Panc1 (cell line): ENCODE measurements at regions not wholly inside any gene's neighbourhood (a gene's known extent, or its start where the extent isn't known, plus 50 kb on each side); places are given as distances from the start of the nearest gene placed in this dataset.
"Not testable (repeated sequence)": the region's sequence is repeated elsewhere in the genome, so short reads cannot be mapped to it uniquely, and the experiment has no call there.

Experiments used
- ATAC-seq: fragments of 200-7000 bp; cut with Tn5 transposase; 2 replicates; pipeline ENCODE4 v1.9.1; 2020; ENCODE audit warnings: mild to moderate bottlenecking, moderate library complexity
- BruUV-seq: library from RNA; stranded (reverse); fragments of 400-500 nt; replicated peaks from 2 replicates; lab custom pipeline; 2021; lab: Mats Ljungman, UMichigan
- CTCF ChIA-PET: fragments of 300-600 bp; sonication (Branson Sonifier 250); formaldehyde crosslinking; loops from one replicate; lab custom pipeline; 2022; ENCODE audit warnings: antibody characterized with exemption; lab: Charles Lee
- POLR2A ChIA-PET: fragments of 300-600 bp; sonication (Branson Sonifier 250); formaldehyde crosslinking; loops from one replicate; lab custom pipeline; 2022; ENCODE audit warnings: antibody characterized with exemption; lab: Charles Lee
- DNase-seq: peaks from one replicate; pipeline ENCODE4 v3.0.0-alpha.2; 2010; ENCODE audit warnings: low read depth, low spot score
- H3K27ac ChIP-seq: 2 replicates; pipeline ENCODE4 v1.5.1; 2011; ENCODE audit warnings: mild to moderate bottlenecking, low read length, inconsistent platforms
- H3K27me3 ChIP-seq: fragments of 200-500 bp; sonication (Bioruptor generic); 2 replicates; pipeline ENCODE4 v1.6.0; 2014; ENCODE audit warnings: low read length, inconsistent platforms; ENCODE audit not compliant: control insufficient read depth, insufficient read depth
- H3K36me3 ChIP-seq: fragments of 200-500 bp; sonication (Bioruptor generic); 2 replicates; pipeline ENCODE4 v1.5.1; 2014; ENCODE audit warnings: inconsistent platforms, mild to moderate bottlenecking, low read length, moderate library complexity; ENCODE audit not compliant: control insufficient read depth, insufficient read depth
- H3K4me1 ChIP-seq: 2 replicates; pipeline ENCODE4 v1.5.1; 2011; ENCODE audit warnings: inconsistent platforms, mild to moderate bottlenecking, low read length, moderate library complexity; ENCODE audit not compliant: control insufficient read depth, insufficient read depth
- H3K4me3 ChIP-seq, 2 experiments: 2 replicates each; pipeline ENCODE4 v1.5.1; 2011 to 2012; ENCODE audit warnings: low read depth in 2 of 2, low read length in 2 of 2, mild to moderate bottlenecking in 2 of 2, inconsistent platforms in 1 of 2, moderate library complexity in 1 of 2
- H3K9me3 ChIP-seq: fragments of 200-500 bp; sonication (Bioruptor generic); 2 replicates; pipeline ENCODE4 v1.5.1; 2014; ENCODE audit warnings: low read depth, mild to moderate bottlenecking, inconsistent platforms, low read length, moderate library complexity; ENCODE audit not compliant: control insufficient read depth, insufficient read depth
- CTCF ChIP-seq: fragments of 450-650 bp; IDR thresholded peaks from 2 replicates; pipeline ENCODE4 v1.5.1; 2017; ENCODE audit warnings: mild to moderate bottlenecking
- POLR2AphosphoS5 ChIP-seq: IDR thresholded peaks from 2 replicates; pipeline ENCODE4 v1.6.1; 2012; ENCODE audit warnings: mild to moderate bottlenecking, low read depth, low read length, moderate library complexity
- REST ChIP-seq, 2 experiments: IDR thresholded peaks; 2 replicates each; pipeline ENCODE4 v1.6.1; 2011 to 2012; ENCODE audit warnings: low read depth in 2 of 2, control low read depth in 1 of 2, low read length in 1 of 2, mild to moderate bottlenecking in 1 of 2, moderate library complexity in 1 of 2; ENCODE audit not compliant: insufficient read depth in 1 of 2
- SIN3A ChIP-seq: IDR thresholded peaks from 2 replicates; pipeline ENCODE4 v1.6.1; 2012; ENCODE audit warnings: low read depth, mild to moderate bottlenecking, low read length, moderate library complexity, borderline replicate concordance; ENCODE audit not compliant: insufficient read depth
- TCF7L2 ChIP-seq: IDR thresholded peaks from 2 replicates; pipeline ENCODE4 v1.6.1; 2011; ENCODE audit warnings: mild to moderate bottlenecking, low read depth, low read length, inconsistent platforms
- in situ Hi-C: cut with HindIII; loops from 2 replicates; pipeline ENCODE4 v1.10.0; 2016; ENCODE audit warnings: low sequenced_read_pairs, low pct_unique_long_range_greater_than_20kb
- intact Hi-C: fragments of 100-400 bp; cut with micrococcal nuclease; formaldehyde crosslinking; loops from one replicate; pipeline ENCODE4 v1.10.0; 2022; ENCODE audit not compliant: unreplicated experiment

- no peak overlapping the region for H3K27ac ChIP-seq
- ChIA-PET POLR2A (no interaction called here), CTCF (no interaction called here)
- no peak overlapping the region for H3K4me3 ChIP-seq
- DNase-seq = no peak
- H3K36me3 ChIP-seq = no peaks in the 10 kb centered on the region
- no TSS peak for BruUV-seq
- in situ Hi-C loops (no loop called here), intact Hi-C loops (no loop called here)
- H3K4me1 ChIP-seq = no peaks in the 10 kb centered on the region
- TF ChIP-seq CTCF (no peak), TCF7L2 (no peak), SIN3A (no peak), POLR2AphosphoS5 (no peak), REST (IDR thresholded peaks at IDR 0.05; ENCODE audit: insufficient read depth in 1 of 2, low read depth in 2 of 2, low read length in 1 of 2) (no peak)
- H3K27me3 ChIP-seq = no peaks in the 10 kb centered on the region
- no peak for ATAC-seq
- no peaks in the 10 kb centered on the region for H3K9me3 ChIP-seq
Measured at GRCh38 chr6:48505621-48506020, 394.6 kb upstream of the PTCHD4 start.

- ATAC-seq = not testable (repeated sequence)
Measured at GRCh38 chr6:48493432-48493831, 382.4 kb upstream of the PTCHD4 start.

GRCh38 chr6:48490658-48491057 is 379.7 kb upstream of the PTCHD4 start:
- DNase-seq (no peak), ATAC-seq (no peak)
- CTCF ChIA-PET = no interaction called here
- in situ Hi-C loops (no loop called here), intact Hi-C loops (no loop called here)
- H3K27me3 ChIP-seq = no peaks in the 10 kb centered on the region
- no peaks in the 10 kb centered on the region for H3K36me3 ChIP-seq
- no peaks in the 10 kb centered on the region for H3K9me3 ChIP-seq
- H3K4me1 ChIP-seq = no peaks in the 10 kb centered on the region
- TF ChIP-seq CTCF (no peak), SIN3A (no peak), POLR2AphosphoS5 (no peak), TCF7L2 (no peak), REST (IDR thresholded peaks at IDR 0.05; ENCODE audit: insufficient read depth in 1 of 2, low read depth in 2 of 2, low read length in 1 of 2) (no peak)
- H3K4me3 ChIP-seq = no peak overlapping the region
- no peak overlapping the region for H3K27ac ChIP-seq
- BruUV-seq = no TSS peak
- POLR2A ChIA-PET = no interaction called here

More at GRCh38 chr6:48493432-48493831, 382.4 kb upstream of the PTCHD4 start:
- POLR2A ChIA-PET, intact Hi-C loops, H3K9me3 ChIP-seq, CTCF ChIA-PET, H3K4me3 ChIP-seq, H3K36me3 ChIP-seq, BruUV-seq, H3K27me3 ChIP-seq, H3K4me1 ChIP-seq, H3K27ac ChIP-seq, in situ Hi-C loops, DNase-seq: not testable (repeated sequence)
